RPMI7951 (cell line): ENCODE measurements at regions not wholly inside any gene's neighbourhood (a gene's known extent, or its start where the extent isn't known, plus 50 kb on each side); places are given as distances from the start of the nearest gene placed in this dataset.

Experiments used
- DNase-seq: peaks from one replicate; pipeline ENCODE4 v3.0.0-alpha.2; 2012; ENCODE audit warnings: low read depth

DNA sequence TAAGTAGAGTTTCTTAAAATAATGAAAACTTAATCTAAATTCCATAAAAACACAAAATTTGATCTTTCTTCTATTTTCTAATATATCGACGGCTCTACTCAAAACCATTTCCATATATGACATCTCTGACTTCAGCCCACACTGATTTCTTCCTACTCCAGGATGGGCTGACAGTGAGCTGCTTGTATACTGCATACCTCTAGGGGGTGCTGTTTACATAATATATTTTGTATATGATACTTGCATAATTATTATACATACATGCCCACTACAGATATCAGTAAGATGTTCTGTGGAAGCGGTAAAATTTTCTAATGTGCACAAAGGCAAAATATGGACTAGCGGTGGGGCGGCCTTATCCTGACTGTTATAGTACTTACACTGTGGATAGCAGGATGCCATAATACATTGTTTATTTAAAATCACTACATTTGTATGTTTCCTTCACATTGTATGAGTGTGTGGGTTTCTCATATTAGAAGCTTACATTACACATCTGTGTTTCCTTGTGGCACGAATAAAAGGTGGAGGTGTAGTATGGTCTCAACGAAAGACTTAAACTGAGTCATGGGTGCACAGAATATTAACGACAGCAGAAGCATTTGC is 66.1 kb upstream of the NXPH2 start:
- peak; percentile 11 for DNase-seq

DNA sequence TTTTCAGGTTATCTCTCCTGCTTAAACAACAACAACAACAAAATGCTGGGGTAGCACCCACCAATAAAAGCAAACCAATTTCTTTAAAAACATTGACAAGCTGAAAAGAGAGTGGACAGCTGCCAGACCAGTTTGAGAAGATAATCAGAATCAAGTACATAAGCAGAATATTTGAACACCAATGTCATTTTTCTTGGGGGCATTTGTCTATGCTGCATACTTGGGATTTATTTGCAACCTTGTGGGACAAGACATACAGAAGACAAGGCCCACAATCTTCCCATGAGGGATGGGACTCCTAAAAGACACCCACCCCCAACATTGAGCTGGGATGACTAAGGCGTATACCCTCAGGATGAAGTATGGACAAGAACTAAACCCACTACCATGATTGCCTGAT is 62.2 kb upstream of the NXPH2 start:
- no peak for DNase-seq

DNA sequence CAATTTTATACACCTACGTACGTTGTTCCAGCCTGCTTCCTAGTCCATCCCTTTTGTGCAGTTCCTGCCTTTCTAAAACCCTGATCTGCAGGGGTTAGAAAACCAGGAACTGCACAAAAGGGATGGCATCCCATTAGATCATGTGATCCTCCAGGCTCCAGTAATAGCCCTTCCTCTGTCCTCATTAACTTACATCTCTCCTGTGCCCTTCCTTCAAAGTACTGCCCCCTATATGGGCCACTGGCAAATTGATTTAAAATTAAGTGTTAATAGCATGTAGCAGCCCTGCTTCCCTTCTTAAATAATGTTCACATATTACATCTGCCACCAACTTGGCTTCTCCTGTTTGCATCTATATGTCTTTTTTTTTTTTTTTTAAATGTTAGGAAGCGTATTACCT is 61.3 kb upstream of the NXPH2 start:
- no peak for DNase-seq

DNA sequence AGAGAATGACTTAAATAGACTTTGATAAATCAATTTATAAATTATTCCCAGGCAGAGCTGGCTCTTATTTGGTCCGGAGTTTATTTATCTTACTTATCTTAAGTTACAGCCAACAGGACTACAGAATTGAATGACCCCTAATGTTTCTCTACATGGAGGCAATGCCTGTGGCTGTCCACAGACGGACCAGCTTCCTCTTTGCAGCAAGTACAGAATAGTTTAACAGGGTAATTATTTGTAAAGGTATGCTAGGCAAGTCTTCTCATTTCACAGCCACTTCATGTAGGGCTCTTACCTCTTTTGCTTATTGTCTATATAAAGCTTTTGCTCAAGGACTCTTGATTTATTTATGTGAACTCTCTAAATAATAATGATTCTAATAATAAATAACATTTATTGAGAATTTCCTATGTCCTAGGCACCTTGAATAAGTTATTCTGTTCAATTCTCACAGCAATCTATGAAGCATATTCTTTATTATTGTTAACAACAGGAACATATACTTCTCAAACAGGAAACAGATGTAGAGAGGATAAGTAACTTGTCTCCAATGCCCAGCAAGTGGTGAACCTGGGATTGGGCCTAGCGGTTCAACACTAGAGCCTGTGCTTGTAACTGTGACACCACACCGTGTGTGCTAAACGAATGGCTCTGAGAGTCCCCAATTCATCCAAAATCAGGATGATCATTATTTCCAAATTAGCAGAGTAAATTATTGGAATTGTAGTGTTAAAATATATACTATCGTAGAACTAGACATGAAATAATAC is 58.8 kb upstream of the NXPH2 start:
- no peak for DNase-seq

DNA sequence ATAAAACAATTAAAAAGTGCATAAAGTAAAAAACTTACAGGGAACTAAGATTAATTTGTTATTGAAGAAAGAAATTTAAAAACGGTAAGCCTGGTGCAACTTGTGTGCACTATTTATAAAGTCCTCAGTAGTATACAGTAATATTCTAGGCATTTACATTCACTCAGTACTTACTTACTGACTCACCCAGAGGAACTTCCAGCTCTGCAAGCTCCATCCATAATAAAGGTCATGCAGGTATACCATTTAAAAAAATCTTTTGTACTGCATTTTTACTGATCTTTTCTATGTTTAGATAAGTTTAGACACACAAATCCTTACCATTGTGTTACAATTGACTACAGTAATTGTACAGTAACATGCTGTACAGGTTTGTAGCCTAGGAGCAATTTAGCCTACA is 51.5 kb upstream of the NXPH2 start:
- no peak for DNase-seq

DNA sequence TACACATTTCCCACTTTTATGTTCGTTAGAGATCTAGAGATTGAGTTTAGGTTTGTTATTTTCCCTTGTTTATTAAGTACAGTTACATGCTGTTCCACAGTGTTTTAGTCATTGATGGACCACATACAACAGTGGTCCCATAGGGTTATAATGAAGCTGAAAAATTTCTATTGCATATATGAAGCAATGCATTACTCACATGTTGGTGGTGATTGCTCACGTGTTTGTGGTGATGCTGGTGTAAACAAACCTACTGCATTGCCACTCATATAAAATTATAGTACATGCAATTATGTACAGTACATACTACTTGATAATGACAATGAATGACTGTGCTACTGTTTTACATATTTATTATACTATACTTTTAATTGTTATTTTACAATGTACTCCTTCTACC is 51.0 kb upstream of the NXPH2 start:
- no peak for DNase-seq

DNA sequence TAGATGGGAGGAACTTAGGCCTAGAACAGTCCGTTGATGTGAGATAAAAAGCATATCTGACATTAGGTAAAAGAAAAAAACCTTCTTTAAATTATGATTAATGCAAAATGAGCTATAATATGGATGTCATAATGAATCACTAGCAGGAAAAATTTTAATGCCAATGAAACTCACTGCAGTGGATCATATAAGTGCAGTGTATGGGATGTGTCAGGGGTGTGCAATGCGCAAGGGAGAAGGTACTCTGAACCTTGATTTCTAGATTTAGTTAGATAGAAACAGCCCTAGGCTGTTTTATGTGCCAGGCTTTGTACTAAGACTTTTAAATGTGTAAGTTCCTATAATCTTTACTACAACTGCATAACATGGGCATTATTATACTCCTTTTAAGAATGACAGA is 50.4 kb upstream of the NXPH2 start:
- no peak for DNase-seq
